WTC11 (cell line): ENCODE measurements at regions not wholly inside any gene's neighbourhood (a gene's known extent, or its start where the extent isn't known, plus 50 kb on each side); places are given as distances from the start of the nearest gene placed in this dataset.

Experiments used
- ATAC-seq: fragments of 200-7000 bp; cut with Tn5 transposase; 2 replicates; pipeline ENCODE4 v1.10.0; 2021; ENCODE audit warnings: mild to moderate bottlenecking, moderate library complexity
- CTCF ChIA-PET: fragments of 300-600 bp; sonication (Branson Sonifier 250); formaldehyde crosslinking; loops from one replicate; lab custom pipeline; 2021; ENCODE audit warnings: antibody characterized with exemption; lab: Charles Lee
- POLR2A ChIA-PET: fragments of 350-600 bp; sonication (Branson Sonifier 250); formaldehyde crosslinking; loops from one replicate; lab custom pipeline; 2021; ENCODE audit warnings: antibody characterized with exemption; lab: Charles Lee
- DNase-seq: peaks from one replicate; pipeline ENCODE4 v3.0.0; 2021; ENCODE audit warnings: low spot score
- H3K27ac Mint-ChIP-seq: 2 replicates; pipeline ENCODE4 v1.8.0; 2021; ENCODE audit warnings: mixed read lengths
- H3K27me3 Mint-ChIP-seq: 2 replicates; pipeline ENCODE4 v1.8.0; 2021; ENCODE audit warnings: low read depth, mild to moderate bottlenecking, moderate library complexity, mixed read lengths
- H3K36me3 Mint-ChIP-seq: 2 replicates; pipeline ENCODE4 v1.8.0; 2021; ENCODE audit warnings: mixed read lengths
- H3K4me1 Mint-ChIP-seq: 2 replicates; pipeline ENCODE4 v1.8.0; 2022; ENCODE audit warnings: mixed read lengths
- H3K4me3 Mint-ChIP-seq: 2 replicates; pipeline ENCODE4 v1.8.0; 2021; ENCODE audit warnings: mild to moderate bottlenecking, moderate library complexity, mixed read lengths
- H3K9me3 Mint-ChIP-seq: 2 replicates; pipeline ENCODE4 v1.8.0; 2021; ENCODE audit warnings: mixed read lengths
- ATF1 ChIP-seq: sonication (generic); formaldehyde crosslinking; IDR thresholded peaks from 2 replicates; pipeline ENCODE4 v1.8.1; 2023; ENCODE audit warnings: mild to moderate bottlenecking, moderate library complexity, missing genetic modification reagents
- CBFB ChIP-seq: sonication (generic); formaldehyde crosslinking; IDR thresholded peaks from 2 replicates; pipeline ENCODE4 v1.8.1; 2022; ENCODE audit warnings: mild to moderate bottlenecking, low read depth, missing genetic modification reagents
- CREM ChIP-seq: sonication (generic); formaldehyde crosslinking; IDR thresholded peaks from 2 replicates; pipeline ENCODE4 v1.8.1; 2022; ENCODE audit warnings: mild to moderate bottlenecking, missing genetic modification reagents, moderate library complexity
- E2F1 ChIP-seq: sonication (generic); formaldehyde crosslinking; IDR thresholded peaks from 2 replicates; pipeline ENCODE4 v1.8.0; 2022; ENCODE audit warnings: mild to moderate bottlenecking, missing genetic modification reagents
- ESRRA ChIP-seq: sonication (generic); formaldehyde crosslinking; IDR thresholded peaks from 2 replicates; pipeline ENCODE4 v1.8.1; 2022; ENCODE audit warnings: mild to moderate bottlenecking, missing genetic modification reagents, borderline replicate concordance
- ETV6 ChIP-seq: sonication (generic); formaldehyde crosslinking; IDR thresholded peaks from 2 replicates; pipeline ENCODE4 v1.8.1; 2022; ENCODE audit warnings: mild to moderate bottlenecking, missing genetic modification reagents
- GTF2I ChIP-seq: fragments of 250-450 bp; sonication (Bioruptor Pico); conservative IDR thresholded peaks from 2 replicates; pipeline ENCODE4 v1.4.0; 2021; ENCODE audit warnings: mild to moderate bottlenecking
- IRF2 ChIP-seq: sonication (generic); formaldehyde crosslinking; IDR thresholded peaks from 2 replicates; pipeline ENCODE4 v1.8.0; 2022; ENCODE audit warnings: low read depth, missing genetic modification reagents, borderline replicate concordance
- NR3C1 ChIP-seq: sonication (generic); formaldehyde crosslinking; conservative IDR thresholded peaks from 2 replicates; pipeline ENCODE4 v1.8.1; 2023; ENCODE audit warnings: low read depth, mild to moderate bottlenecking, missing genetic modification reagents
- PREB ChIP-seq: sonication (generic); formaldehyde crosslinking; IDR thresholded peaks from 2 replicates; pipeline ENCODE4 v1.8.1; 2022; ENCODE audit warnings: mild to moderate bottlenecking, missing genetic modification reagents, moderate library complexity, borderline replicate concordance
- USF2 ChIP-seq: sonication (generic); formaldehyde crosslinking; IDR thresholded peaks from 2 replicates; pipeline ENCODE4 v1.8.1; 2023; ENCODE audit warnings: mild to moderate bottlenecking, missing genetic modification reagents, moderate library complexity
- ZSCAN18 ChIP-seq: fragments of 250-450 bp; sonication (Bioruptor Pico); IDR thresholded peaks from 2 replicates; pipeline ENCODE4 v2.1.2; 2022; ENCODE audit warnings: mild to moderate bottlenecking, moderate library complexity
- TF ChIP-seq, protein P1 (sequence below): sonication (generic); formaldehyde crosslinking; IDR thresholded peaks from 2 replicates; pipeline ENCODE4 v1.8.0; 2023; ENCODE audit warnings: mild to moderate bottlenecking, missing genetic modification reagents
- TF ChIP-seq, protein P2 (sequence below): sonication (generic); formaldehyde crosslinking; IDR thresholded peaks from 2 replicates; pipeline ENCODE4 v1.8.1; 2023; ENCODE audit warnings: mild to moderate bottlenecking, missing genetic modification reagents
- TF ChIP-seq, protein P3 (sequence below): sonication (generic); formaldehyde crosslinking; IDR thresholded peaks from 2 replicates; pipeline ENCODE4 v1.8.0; 2022; ENCODE audit warnings: mild to moderate bottlenecking, missing genetic modification reagents
- TF ChIP-seq, protein P4 (sequence below): sonication (generic); formaldehyde crosslinking; IDR thresholded peaks from 2 replicates; pipeline ENCODE4 v1.8.1; 2023; ENCODE audit warnings: mild to moderate bottlenecking, missing genetic modification reagents, moderate library complexity
- TF ChIP-seq, protein P5 (sequence below): fragments of 250-450 bp; sonication (Bioruptor Pico); IDR thresholded peaks from 2 replicates; pipeline ENCODE4 v1.9.0; 2021; ENCODE audit warnings: mild to moderate bottlenecking

DNA sequence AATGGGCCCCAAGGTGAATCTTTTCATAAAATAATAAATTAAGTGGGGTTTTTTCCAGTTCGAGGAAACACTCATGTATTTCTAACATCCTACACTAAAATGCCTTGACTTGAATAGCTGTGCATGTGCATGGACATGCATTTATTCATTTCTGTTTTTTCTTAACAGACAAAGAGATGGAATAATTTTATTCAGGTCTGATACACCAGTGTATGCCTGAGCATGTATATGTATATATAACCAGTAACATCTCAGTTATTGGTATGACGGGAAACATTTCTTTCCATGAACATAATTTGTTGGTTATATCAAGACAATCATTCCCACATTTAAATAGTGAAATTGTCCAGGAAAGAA is 468.7 kb upstream of the TNP1 start (continued):
- TF ChIP-seq, protein P1, sequence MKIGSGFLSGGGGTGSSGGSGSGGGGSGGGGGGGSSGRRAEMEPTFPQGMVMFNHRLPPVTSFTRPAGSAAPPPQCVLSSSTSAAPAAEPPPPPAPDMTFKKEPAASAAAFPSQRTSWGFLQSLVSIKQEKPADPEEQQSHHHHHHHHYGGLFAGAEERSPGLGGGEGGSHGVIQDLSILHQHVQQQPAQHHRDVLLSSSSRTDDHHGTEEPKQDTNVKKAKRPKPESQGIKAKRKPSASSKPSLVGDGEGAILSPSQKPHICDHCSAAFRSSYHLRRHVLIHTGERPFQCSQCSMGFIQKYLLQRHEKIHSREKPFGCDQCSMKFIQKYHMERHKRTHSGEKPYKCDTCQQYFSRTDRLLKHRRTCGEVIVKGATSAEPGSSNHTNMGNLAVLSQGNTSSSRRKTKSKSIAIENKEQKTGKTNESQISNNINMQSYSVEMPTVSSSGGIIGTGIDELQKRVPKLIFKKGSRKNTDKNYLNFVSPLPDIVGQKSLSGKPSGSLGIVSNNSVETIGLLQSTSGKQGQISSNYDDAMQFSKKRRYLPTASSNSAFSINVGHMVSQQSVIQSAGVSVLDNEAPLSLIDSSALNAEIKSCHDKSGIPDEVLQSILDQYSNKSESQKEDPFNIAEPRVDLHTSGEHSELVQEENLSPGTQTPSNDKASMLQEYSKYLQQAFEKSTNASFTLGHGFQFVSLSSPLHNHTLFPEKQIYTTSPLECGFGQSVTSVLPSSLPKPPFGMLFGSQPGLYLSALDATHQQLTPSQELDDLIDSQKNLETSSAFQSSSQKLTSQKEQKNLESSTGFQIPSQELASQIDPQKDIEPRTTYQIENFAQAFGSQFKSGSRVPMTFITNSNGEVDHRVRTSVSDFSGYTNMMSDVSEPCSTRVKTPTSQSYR (CRISPR knock-in tag), result no peak
- no peak for TF ChIP-seq ETV6 (CRISPR knock-in tag)
- no peak for TF ChIP-seq USF2 (CRISPR knock-in tag)
- TF ChIP-seq ATF1 (CRISPR knock-in tag), result no peak
- TF ChIP-seq, protein P2, sequence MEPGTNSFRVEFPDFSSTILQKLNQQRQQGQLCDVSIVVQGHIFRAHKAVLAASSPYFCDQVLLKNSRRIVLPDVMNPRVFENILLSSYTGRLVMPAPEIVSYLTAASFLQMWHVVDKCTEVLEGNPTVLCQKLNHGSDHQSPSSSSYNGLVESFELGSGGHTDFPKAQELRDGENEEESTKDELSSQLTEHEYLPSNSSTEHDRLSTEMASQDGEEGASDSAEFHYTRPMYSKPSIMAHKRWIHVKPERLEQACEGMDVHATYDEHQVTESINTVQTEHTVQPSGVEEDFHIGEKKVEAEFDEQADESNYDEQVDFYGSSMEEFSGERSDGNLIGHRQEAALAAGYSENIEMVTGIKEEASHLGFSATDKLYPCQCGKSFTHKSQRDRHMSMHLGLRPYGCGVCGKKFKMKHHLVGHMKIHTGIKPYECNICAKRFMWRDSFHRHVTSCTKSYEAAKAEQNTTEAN (CRISPR knock-in tag), result no peak
- TF ChIP-seq, all 79 proteins: peak for 0

DNA sequence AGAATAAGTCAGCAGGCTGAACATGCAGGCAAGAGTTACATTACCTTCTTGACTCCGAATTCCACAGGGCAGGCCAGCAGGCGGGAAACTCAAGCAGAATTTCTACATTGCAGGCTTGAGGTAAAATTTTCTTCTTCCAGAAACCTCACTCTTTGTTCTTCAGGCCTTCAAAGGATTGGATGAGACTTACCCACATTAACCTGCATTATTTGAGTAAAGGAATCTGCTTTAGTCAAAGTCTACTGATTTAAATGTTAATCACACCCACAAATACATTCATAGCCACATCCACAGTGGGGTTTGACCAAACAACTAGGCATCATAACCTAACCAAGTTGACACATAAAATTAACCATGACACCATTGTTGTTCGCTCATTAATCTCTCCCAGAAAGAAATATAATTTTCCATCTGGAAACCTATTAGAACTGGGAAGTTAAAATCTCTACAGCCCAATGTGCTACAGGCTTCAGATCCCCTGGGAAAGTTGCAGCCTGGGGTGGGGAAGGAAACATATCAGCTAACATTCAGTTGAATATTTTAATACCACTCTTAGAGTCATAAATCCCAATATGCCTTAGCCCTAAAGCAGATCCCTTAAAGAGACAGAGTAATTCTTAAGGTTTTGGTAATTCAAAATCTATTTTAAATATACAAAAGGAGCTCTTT is 468.2 kb upstream of the TNP1 start:
- DNase-seq (no peak), ATAC-seq (no peak)
- POLR2A ChIA-PET, result no interaction called here
- CTCF ChIA-PET, result no interaction called here
- peaks cover 12% of the 10 kb centered on the region for H3K9me3 Mint-ChIP-seq
- peaks cover 7% of the 10 kb centered on the region; the same call in 1 of the 2 replicates for H3K27me3 Mint-ChIP-seq
- no peak overlapping the region for H3K4me3 Mint-ChIP-seq
- H3K36me3 Mint-ChIP-seq, result peaks cover 2% of the 10 kb centered on the region; the same call in 1 of the 2 replicates
- H3K27ac Mint-ChIP-seq, result no peak overlapping the region
- peaks cover 43% of the 10 kb centered on the region for H3K4me1 Mint-ChIP-seq
- no peak for TF ChIP-seq CREM (CRISPR knock-in tag)
- TF ChIP-seq IRF2, result no peak
- no peak for TF ChIP-seq NR3C1 (CRISPR knock-in tag)
- TF ChIP-seq, protein P3, sequence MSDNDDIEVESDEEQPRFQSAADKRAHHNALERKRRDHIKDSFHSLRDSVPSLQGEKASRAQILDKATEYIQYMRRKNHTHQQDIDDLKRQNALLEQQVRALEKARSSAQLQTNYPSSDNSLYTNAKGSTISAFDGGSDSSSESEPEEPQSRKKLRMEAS, result no peak
- TF ChIP-seq PREB (CRISPR knock-in tag), result no peak
- TF ChIP-seq, protein P1 (CRISPR knock-in tag), result no peak
- no peak for TF ChIP-seq GTF2I (CRISPR knock-in tag)
- TF ChIP-seq ZSCAN18 (CRISPR knock-in tag), result no peak
- TF ChIP-seq, protein P4, sequence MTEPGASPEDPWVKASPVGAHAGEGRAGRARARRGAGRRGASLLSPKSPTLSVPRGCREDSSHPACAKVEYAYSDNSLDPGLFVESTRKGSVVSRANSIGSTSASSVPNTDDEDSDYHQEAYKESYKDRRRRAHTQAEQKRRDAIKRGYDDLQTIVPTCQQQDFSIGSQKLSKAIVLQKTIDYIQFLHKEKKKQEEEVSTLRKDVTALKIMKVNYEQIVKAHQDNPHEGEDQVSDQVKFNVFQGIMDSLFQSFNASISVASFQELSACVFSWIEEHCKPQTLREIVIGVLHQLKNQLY, result no peak
- no peak for TF ChIP-seq E2F1 (CRISPR knock-in tag)
- TF ChIP-seq ESRRA (CRISPR knock-in tag), result no peak
- TF ChIP-seq, protein P5, sequence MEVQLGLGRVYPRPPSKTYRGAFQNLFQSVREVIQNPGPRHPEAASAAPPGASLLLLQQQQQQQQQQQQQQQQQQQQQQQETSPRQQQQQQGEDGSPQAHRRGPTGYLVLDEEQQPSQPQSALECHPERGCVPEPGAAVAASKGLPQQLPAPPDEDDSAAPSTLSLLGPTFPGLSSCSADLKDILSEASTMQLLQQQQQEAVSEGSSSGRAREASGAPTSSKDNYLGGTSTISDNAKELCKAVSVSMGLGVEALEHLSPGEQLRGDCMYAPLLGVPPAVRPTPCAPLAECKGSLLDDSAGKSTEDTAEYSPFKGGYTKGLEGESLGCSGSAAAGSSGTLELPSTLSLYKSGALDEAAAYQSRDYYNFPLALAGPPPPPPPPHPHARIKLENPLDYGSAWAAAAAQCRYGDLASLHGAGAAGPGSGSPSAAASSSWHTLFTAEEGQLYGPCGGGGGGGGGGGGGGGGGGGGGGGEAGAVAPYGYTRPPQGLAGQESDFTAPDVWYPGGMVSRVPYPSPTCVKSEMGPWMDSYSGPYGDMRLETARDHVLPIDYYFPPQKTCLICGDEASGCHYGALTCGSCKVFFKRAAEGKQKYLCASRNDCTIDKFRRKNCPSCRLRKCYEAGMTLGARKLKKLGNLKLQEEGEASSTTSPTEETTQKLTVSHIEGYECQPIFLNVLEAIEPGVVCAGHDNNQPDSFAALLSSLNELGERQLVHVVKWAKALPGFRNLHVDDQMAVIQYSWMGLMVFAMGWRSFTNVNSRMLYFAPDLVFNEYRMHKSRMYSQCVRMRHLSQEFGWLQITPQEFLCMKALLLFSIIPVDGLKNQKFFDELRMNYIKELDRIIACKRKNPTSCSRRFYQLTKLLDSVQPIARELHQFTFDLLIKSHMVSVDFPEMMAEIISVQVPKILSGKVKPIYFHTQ, result no peak
- TF ChIP-seq CBFB (CRISPR knock-in tag), result no peak
